SU-DHL-6 (cell line): ENCODE measurements at regions not wholly inside any gene's neighbourhood (a gene's known extent, or its start where the extent isn't known, plus 50 kb on each side); places are given as distances from the start of the nearest gene placed in this dataset.

Experiments
- H2AFZ ChIP-seq: fragments of 200-600 bp; sonication (generic); 2 replicates; pipeline ENCODE4 v1.6.1; 2014; ENCODE audit warnings: low read depth, mild to moderate bottlenecking, moderate library complexity, mixed read lengths, antibody characterized with exemption, low read length; ENCODE audit not compliant: severe bottlenecking
- H3F3A ChIP-seq: fragments of 200-600 bp; shearing (Covaris generic); 2 replicates; pipeline ENCODE4 v1.6.0; 2016; ENCODE audit warnings: antibody characterized with exemption, mild to moderate bottlenecking; ENCODE audit not compliant: insufficient read depth
- H3K27ac ChIP-seq: fragments of 200-600 bp; sonication (generic); 2 replicates; pipeline ENCODE4 v1.5.1; 2016; ENCODE audit warnings: low read depth, mild to moderate bottlenecking, low read length, moderate library complexity, mixed read lengths
- H3K27me3 ChIP-seq: fragments of 200-600 bp; sonication (generic), shearing (Covaris generic); 2 replicates; pipeline ENCODE4 v1.6.0; 2014; ENCODE audit warnings: mild to moderate bottlenecking, low read length
- H3K36me3 ChIP-seq: fragments of 200-600 bp; sonication (generic); 2 replicates; pipeline ENCODE4 v1.6.1; 2014; ENCODE audit warnings: mild to moderate bottlenecking, low read length, mixed read lengths
- H3K4me2 ChIP-seq: fragments of 300-600, 200-600 bp; shearing (Covaris generic), sonication (generic); 2 replicates; pipeline ENCODE4 v1.6.0; 2014; ENCODE audit warnings: low read length, low read depth, mild to moderate bottlenecking; ENCODE audit not compliant: poor library complexity, severe bottlenecking
- H3K4me3 ChIP-seq: fragments of 200-600 bp; sonication (generic); 2 replicates; pipeline ENCODE4 v1.5.1; 2014; ENCODE audit warnings: antibody characterized with exemption, low read length, mild to moderate bottlenecking, mixed read lengths; ENCODE audit not compliant: insufficient read depth, poor library complexity, severe bottlenecking
- H3K79me2 ChIP-seq: fragments of 200-600 bp; sonication (generic); 2 replicates; pipeline ENCODE4 v1.6.1; 2014; ENCODE audit warnings: mild to moderate bottlenecking, low read length, moderate library complexity; ENCODE audit not compliant: insufficient read depth
- H3K9ac ChIP-seq: fragments of 200-600 bp; sonication (generic); 2 replicates; pipeline ENCODE4 v1.7.0; 2014; ENCODE audit warnings: mild to moderate bottlenecking, low read length
- H3K9me2 ChIP-seq: fragments of 200-600 bp; sonication (generic); replicated peaks from 2 replicates; pipeline ENCODE4 v1.6.1; 2014; ENCODE audit warnings: low read length; ENCODE audit not compliant: insufficient read depth
- H3K9me3 ChIP-seq: fragments of 200-600 bp; sonication (generic); 2 replicates; pipeline ENCODE4 v1.6.1; 2014; ENCODE audit warnings: low read length, mixed read lengths; ENCODE audit not compliant: insufficient read depth
- H4K20me1 ChIP-seq: fragments of 200-600 bp; sonication (generic); 2 replicates; pipeline ENCODE4 v1.6.1; 2014; ENCODE audit warnings: low read depth, mild to moderate bottlenecking, antibody characterized with exemption, low read length, moderate library complexity, mixed read lengths
- EZH2phosphoT487 ChIP-seq: fragments of 200-600 bp; sonication (generic), shearing (Covaris generic); conservative IDR thresholded peaks from 2 replicates; pipeline ENCODE4 v1.6.1; 2018; ENCODE audit warnings: mild to moderate bottlenecking, antibody characterized with exemption, low read length, moderate library complexity, mixed read lengths
- TF ChIP-seq, protein P1 (sequence below): fragments of 200-600 bp; sonication (generic); IDR thresholded peaks from one replicate; pipeline ENCODE4 v1.5.1; 2017; ENCODE audit warnings: antibody characterized with exemption, mild to moderate bottlenecking, low read length, moderate library complexity; ENCODE audit not compliant: insufficient read depth, poor library complexity, severe bottlenecking

- H3K9me3 ChIP-seq = no peaks in the 10 kb centered on the region
- no peaks in the 10 kb centered on the region for H3F3A ChIP-seq
- H3K9me2 ChIP-seq = no peaks in the 10 kb centered on the region
- no peaks in the 10 kb centered on the region for H4K20me1 ChIP-seq
- no peak overlapping the region for H3K4me2 ChIP-seq
- no peak for TF ChIP-seq EZH2phosphoT487
- TF ChIP-seq, protein P1, sequence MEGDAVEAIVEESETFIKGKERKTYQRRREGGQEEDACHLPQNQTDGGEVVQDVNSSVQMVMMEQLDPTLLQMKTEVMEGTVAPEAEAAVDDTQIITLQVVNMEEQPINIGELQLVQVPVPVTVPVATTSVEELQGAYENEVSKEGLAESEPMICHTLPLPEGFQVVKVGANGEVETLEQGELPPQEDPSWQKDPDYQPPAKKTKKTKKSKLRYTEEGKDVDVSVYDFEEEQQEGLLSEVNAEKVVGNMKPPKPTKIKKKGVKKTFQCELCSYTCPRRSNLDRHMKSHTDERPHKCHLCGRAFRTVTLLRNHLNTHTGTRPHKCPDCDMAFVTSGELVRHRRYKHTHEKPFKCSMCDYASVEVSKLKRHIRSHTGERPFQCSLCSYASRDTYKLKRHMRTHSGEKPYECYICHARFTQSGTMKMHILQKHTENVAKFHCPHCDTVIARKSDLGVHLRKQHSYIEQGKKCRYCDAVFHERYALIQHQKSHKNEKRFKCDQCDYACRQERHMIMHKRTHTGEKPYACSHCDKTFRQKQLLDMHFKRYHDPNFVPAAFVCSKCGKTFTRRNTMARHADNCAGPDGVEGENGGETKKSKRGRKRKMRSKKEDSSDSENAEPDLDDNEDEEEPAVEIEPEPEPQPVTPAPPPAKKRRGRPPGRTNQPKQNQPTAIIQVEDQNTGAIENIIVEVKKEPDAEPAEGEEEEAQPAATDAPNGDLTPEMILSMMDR = no peak
- H3K79me2 ChIP-seq = no peaks in the 10 kb centered on the region
- no peaks in the 10 kb centered on the region for H3K27me3 ChIP-seq
- no peak overlapping the region for H3K4me3 ChIP-seq
- no peak overlapping the region for H2AFZ ChIP-seq
- H3K27ac ChIP-seq = no peak overlapping the region
- H3K36me3 ChIP-seq = no peaks in the 10 kb centered on the region
- no peak overlapping the region for H3K9ac ChIP-seq
These were observed 611.1 kb upstream of the ARID1B start for GRCh38 chr6:156166093-156166492.

GRCh38 chr6:156164701-156165452 lies 612.3 kb upstream of the ARID1B start:
- Histone ChIP-seq H3K79me2 (no peaks in the 10 kb centered on the region), H3K4me2 (no peak overlapping the region), H3K9me3 (no peaks in the 10 kb centered on the region), H3K9me2 (no peaks in the 10 kb centered on the region), H4K20me1 (no peaks in the 10 kb centered on the region), H3K4me3 (no peak overlapping the region), H3K27ac (no peak overlapping the region), H3K9ac (no peak overlapping the region), H2AFZ (no peak overlapping the region), H3K27me3 (no peaks in the 10 kb centered on the region), H3K36me3 (no peaks in the 10 kb centered on the region), H3F3A (no peaks in the 10 kb centered on the region)
- TF ChIP-seq, protein P1 = no peak
- TF ChIP-seq EZH2phosphoT487 = no peak

DNA sequence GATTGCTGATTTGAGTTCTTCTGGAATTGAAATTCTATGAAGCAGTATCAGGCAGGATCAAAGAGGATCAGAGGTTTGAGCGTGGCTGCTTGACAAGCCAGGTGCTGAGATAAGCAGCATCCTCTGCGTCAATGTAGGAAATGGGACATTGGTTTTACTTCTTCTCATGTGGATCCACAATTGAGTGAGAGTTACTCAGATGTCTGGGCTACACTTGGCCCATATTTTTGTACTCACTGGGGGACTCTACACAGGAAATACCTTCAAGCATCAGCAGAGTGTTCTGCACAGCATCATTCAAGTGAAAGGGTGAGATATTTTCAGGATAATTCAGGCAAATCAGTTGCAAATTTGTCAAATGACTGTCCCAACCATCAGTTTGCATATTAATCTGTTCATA lies 613.9 kb upstream of the ARID1B start:
- no peaks in the 10 kb centered on the region for H3K36me3 ChIP-seq
- H3K4me3 ChIP-seq = no peak overlapping the region
- H3K4me2 ChIP-seq = no peak overlapping the region
- H3F3A ChIP-seq = no peaks in the 10 kb centered on the region
- TF ChIP-seq EZH2phosphoT487 = no peak
- TF ChIP-seq, protein P1 = no peak
- H3K79me2 ChIP-seq = no peaks in the 10 kb centered on the region
- H4K20me1 ChIP-seq = no peaks in the 10 kb centered on the region
- no peaks in the 10 kb centered on the region for H3K9me3 ChIP-seq
- H2AFZ ChIP-seq = no peak overlapping the region
- H3K9ac ChIP-seq = no peak overlapping the region
- no peaks in the 10 kb centered on the region for H3K27me3 ChIP-seq
- H3K9me2 ChIP-seq = no peaks in the 10 kb centered on the region
- no peak overlapping the region for H3K27ac ChIP-seq
